Hematopoietic multipotent progenitor cell (in vitro differentiated cells): ENCODE measurements at regions not wholly inside any gene's neighbourhood (a gene's known extent, or its start where the extent isn't known, plus 50 kb on each side); places are given as distances from the start of the nearest gene placed in this dataset. TPM values are rescaled to one million over a fixed set of nuclear protein-coding genes. Genes with fewer than 3 reads are reported as not detected.
"Not testable (repeated sequence)": the region's sequence is repeated elsewhere in the genome, so short reads cannot be mapped to it uniquely, and the experiment has no call there.

Source experiments
- DNase-seq, 3 donors: peaks; one replicate each; pipeline ENCODE4 v3.0.0-alpha.2; 2011 to 2015; ENCODE audit warnings: low read depth in 2 of 3, low spot score in 2 of 3
- small RNA-seq: library from RNA; depleted of rRNA; stranded (forward); fragments of <200 nt; gene quantifications from one replicate; pipeline ENCODE3, GENCODE V24; 2012

- not testable (repeated sequence) for DNase-seq
These were observed 1480.0 kb upstream of the TPTE start for GRCh38 chr21:9041175-9041948.

DNA sequence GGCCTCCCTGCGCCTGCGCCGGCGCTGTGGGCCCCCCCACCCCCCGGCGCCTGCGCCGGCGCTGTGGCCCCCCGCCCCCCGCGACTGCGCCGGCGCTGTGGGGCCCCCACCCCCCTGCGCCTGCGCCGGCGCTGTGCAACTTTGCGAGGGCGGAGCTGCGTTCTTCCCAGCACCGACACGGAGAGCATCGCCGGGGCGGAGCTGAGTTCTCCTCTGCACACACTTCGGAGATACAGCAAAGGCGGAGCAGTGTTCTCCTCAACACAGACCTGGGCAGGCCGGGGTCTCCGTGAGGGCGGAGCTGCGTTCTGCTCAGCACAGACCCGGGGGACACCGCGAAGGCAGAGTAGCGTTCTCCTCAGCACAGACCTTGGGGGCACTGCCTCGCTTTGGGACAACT, 1478.3 kb upstream of the TPTE start:
- not testable (repeated sequence) for DNase-seq

GRCh38 chr21:9046870-9047269, 1474.5 kb upstream of the TPTE start:
- not testable (repeated sequence) for DNase-seq

GRCh38 chr21:9067515-9067914, 1453.9 kb upstream of the TPTE start:
- DNase-seq, result not testable (repeated sequence)

DNA sequence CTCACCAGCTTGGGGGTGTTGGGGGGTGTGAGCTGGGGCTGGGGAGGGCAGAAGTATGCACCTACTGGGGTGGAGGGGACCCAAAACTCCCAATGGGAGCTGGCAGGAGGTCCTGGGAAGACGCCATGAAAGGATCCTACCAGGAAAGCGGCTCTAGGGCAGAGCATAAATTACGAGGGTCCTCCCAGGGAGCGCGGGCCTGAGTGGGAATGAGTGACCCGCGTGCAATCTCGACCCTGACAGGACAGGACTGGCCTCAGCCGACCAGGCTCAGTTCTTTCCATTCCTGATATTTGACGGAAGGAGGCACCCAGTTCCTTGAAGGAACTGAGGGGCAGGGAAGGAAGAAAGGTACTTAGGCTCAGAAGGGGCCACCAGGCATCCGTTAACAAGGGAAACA, 1452.8 kb upstream of the TPTE start:
- not testable (repeated sequence) for DNase-seq

- DNase-seq, result not testable (repeated sequence)
These were observed 1450.7 kb upstream of the TPTE start for GRCh38 chr21:9070703-9071102.

- not testable (repeated sequence) for DNase-seq
These were observed 1448.4 kb upstream of the TPTE start for GRCh38 chr21:9073010-9073409.

GRCh38 chr21:9074772-9075171, 1446.6 kb upstream of the TPTE start:
- DNase-seq, result not testable (repeated sequence)

DNA sequence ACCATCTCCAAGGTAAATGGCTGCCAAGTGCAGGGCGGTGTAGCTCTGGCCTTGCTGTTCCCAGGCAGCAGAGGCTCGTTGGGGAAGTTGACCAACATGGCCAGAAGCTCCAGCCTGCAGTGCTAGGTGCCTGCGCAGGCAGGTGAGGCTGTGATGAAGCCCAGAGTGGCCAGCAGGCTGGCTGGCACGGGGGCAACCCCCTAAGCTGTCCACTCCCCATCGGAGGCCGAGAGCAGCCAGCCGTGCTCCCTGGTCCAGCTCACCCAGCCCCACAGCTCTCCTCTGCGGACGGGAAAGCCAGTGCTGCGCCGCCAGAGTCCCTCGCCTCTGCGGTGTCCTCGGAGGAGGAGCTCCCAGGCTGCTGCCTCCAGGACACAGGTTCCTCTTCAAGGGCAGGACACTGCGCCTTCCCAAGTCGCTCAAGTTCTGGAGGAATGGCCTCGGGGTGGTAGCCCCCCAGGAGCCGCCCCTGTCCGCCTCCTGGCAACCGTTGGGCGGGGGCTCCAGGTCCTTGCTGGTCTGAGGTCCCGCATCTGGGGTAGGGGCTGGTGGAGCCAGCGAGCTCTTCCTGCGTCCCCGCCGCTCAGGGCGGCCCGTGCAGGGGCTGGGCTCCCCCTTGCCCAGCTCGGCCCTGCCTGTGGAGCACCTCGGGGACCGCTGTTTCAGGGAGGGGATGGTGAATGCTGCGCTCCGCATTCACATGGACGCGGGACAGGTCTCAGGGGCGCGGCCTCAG, 1438.1 kb upstream of the TPTE start:
- DNase-seq, result not testable (repeated sequence)

DNA sequence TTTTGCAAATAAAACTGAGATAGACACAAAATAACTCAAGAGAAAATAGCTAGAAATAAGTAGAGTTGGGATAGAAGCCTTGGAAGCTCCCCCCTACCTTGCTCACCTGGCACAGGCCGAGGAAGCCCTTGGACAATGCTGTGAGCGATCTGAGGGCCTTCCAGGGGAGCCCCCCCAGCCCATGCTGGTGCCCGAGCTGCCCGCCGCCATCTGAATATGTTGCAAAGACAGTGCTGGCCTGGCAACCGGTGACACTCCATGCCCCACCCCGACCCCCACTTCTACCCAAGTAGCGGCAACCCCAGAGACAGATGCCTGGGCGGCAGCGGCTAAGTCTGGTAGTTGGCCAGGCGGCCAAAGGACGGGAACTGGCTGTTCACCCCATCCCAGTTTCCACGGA, 1435.1 kb upstream of the TPTE start:
- DNase-seq, result not testable (repeated sequence)

DNA sequence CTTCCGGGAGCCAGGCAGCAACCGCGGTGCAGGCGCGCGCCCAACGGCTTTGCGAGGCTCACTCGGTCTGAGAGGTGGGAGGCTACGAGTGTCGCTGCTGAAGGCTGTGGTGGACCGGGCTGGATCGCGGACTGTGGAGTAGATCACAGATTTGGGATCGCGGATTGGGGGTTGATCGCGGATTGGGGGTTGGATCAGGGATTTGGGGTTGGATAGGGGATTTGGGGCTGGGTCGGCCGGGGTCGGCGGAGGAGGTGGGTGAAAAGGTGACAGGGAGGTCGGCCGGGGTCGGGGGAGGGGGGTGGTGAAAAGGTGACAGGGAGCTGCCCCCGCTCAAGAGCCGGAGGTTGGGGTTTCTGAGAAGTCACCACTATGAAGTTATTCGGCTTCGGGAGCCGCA, 1433.6 kb upstream of the TPTE start:
- not testable (repeated sequence) for DNase-seq

DNA sequence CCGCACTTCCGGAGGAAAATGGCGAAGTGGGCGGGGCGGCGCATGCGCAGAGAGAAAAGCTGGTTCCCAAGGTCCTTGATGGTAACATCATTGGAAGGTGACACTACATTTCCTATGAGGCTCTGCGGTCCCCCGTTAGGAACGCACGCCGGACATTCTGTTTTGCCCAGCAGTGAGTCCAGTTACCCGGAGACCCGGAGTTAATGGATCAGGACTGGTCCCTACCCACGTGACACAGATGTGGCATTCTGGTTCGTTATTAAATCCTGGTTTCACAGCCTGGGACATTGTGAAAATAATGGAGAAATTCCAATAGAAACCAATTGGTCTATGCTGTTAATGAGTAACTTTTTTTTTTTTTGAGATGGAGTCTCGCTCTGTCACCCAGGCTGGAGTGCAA, 1391.6 kb upstream of the TPTE start:
- not testable (repeated sequence) for DNase-seq

GRCh38 chr21:9130817-9131216, 1390.6 kb upstream of the TPTE start:
- DNase-seq, result not testable (repeated sequence)

Small RNA genes in the stretch of these regions (small RNA-seq; reads per million reads assigned to genes)
- not detected for gene CR392039.1
